Adipocyte (in vitro differentiated cells): ENCODE measurements at regions not wholly inside any gene's neighbourhood (a gene's known extent, or its start where the extent isn't known, plus 50 kb on each side); places are given as distances from the start of the nearest gene placed in this dataset.
"Not testable (repeated sequence)": the region's sequence is repeated elsewhere in the genome, so short reads cannot be mapped to it uniquely, and the experiment has no call there.

Source experiments
- DNase-seq: peaks from one replicate; pipeline ENCODE4 v3.0.0-alpha.2; 2015; ENCODE audit warnings: low read depth
- H3K27me3 ChIP-seq: replicated peaks from 2 replicates; pipeline ENCODE4 v1.7.0; 2013; ENCODE audit warnings: mild to moderate bottlenecking, low read length, moderate library complexity; ENCODE audit not compliant: control insufficient read depth, insufficient read depth
- H3K36me3 ChIP-seq: 2 replicates; pipeline ENCODE4 v1.7.0; 2013; ENCODE audit warnings: low read length, mild to moderate bottlenecking, moderate library complexity; ENCODE audit not compliant: control insufficient read depth, insufficient read depth, severe bottlenecking
- H3K4me1 ChIP-seq: 2 replicates; pipeline ENCODE4 v1.7.0; 2013; ENCODE audit warnings: mild to moderate bottlenecking, low read length, moderate library complexity; ENCODE audit not compliant: control insufficient read depth, insufficient read depth
- H3K4me3 ChIP-seq: 2 replicates; pipeline ENCODE4 v1.7.0; 2013; ENCODE audit warnings: mild to moderate bottlenecking, low read length, moderate library complexity
- H3K9ac ChIP-seq: 2 replicates; pipeline ENCODE4 v1.7.0; 2013; ENCODE audit warnings: mild to moderate bottlenecking, low read length, moderate library complexity
- H3K9me3 ChIP-seq: 2 replicates; pipeline ENCODE4 v1.7.0; 2013; ENCODE audit warnings: mild to moderate bottlenecking, low read length, moderate library complexity; ENCODE audit not compliant: control insufficient read depth

DNA sequence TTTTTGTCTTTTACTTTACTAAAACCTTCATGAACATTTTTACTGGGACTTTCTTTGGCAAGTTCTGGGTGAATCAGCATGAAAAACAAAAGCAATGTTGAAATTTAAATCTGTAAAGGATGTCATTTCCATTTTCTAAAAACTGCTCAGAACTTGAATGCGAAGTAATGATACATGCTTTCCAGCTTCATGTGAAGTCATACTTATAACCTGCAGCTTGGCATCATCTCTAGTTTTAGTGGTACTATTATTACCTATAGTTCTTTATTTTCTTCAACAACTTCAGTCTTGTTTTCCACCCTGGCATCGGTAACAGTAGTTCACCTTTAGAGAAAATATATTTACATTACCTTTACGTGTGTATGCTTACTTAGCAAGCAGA lies 421.4 kb upstream of the DIPK2B start:
- Histone ChIP-seq H3K4me1 (peaks cover 42% of the 10 kb centered on the region), H3K36me3 (no peaks in the 10 kb centered on the region), H3K27me3 (no peaks in the 10 kb centered on the region), H3K9ac (peak overlapping the region; percentile 72), H3K4me3 (peak overlapping the region; percentile 29), H3K9me3 (peaks cover 10% of the 10 kb centered on the region)
- no peak for DNase-seq

DNA sequence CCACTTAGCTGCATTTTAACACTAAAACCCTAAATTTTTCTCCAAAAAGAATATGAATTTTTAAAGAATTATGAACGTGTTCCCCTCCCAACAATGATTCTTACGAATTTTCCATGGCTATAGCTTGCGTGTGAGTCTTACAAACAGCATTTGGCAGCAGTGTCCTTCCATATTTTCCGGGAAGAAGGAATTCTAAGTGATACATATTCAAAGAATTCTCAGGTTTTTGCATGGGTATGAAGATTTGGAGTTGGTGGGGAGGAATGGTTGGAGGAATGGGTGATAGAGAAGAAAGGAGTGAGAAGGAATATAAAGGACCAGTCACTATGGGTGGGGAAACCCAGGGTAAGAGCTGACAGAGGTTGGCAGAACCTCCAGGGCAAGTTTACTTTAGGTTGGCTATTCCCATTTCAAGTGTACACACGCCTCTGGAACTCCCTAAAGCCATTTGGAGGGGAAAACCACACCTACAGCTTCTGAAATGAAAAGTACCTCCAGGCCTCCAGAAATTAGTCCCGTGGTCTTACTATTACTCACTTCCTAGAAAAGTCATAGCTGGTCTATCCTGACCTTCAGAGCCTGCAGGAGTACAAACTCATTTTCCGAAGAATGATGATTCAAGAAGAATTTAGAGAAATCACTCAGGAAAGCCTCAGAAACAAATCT lies 420.8 kb upstream of the DIPK2B start:
- DNase-seq = peak; percentile 52
- Histone ChIP-seq H3K36me3 (no peaks in the 10 kb centered on the region), H3K4me1 (peaks cover 42% of the 10 kb centered on the region), H3K9ac (peak overlapping the region; percentile 72), H3K4me3 (peak overlapping the region; percentile 29), H3K9me3 (peaks cover 10% of the 10 kb centered on the region), H3K27me3 (no peaks in the 10 kb centered on the region)

DNA sequence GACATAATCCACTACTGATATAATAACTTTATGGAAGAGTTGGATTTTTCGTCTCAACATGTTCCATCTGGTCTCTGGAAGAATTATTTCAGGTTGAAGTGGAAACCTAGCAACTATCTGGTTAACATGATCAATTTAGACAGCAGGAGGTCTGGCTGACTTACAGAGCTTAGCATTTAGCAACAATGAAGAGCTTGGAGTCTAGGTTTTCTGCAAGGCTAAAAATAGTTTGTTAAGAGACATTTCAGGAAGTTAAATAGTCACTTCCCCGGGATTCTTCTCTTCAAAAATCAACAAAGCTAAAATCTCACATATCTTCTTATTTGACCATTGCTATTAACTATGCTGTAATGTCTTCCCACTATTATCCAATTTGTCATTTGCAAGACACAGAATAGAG lies 418.6 kb upstream of the DIPK2B start:
- Histone ChIP-seq H3K27me3 (no peaks in the 10 kb centered on the region), H3K4me3 (no peak overlapping the region), H3K9me3 (peaks cover 10% of the 10 kb centered on the region), H3K9ac (peak overlapping the region; percentile 13), H3K4me1 (peaks cover 42% of the 10 kb centered on the region), H3K36me3 (no peaks in the 10 kb centered on the region)
- peak; percentile 32 for DNase-seq

DNA sequence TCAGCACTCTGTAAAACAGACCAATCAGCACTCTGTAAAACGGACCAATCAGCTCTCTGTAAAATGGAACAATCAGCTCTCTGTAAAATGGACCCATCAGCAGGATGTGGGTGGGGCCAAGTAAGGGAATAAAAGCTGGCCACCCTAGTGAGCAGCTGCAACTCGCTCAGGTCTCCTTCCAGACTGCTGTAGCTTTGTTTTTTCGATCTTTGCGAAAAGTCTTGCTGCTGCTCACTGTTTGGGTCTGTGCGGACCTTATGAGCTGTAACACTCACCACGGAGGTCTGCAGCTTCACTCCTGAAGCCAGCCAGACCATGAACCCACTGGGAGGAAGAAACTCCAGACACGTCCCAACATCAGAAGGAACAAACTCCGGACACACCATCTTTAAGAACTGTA lies 414.9 kb upstream of the DIPK2B start:
- H3K9me3 ChIP-seq = peaks cover 37% of the 10 kb centered on the region
- H3K9ac ChIP-seq, H3K4me3 ChIP-seq, DNase-seq, H3K4me1 ChIP-seq, H3K36me3 ChIP-seq, H3K27me3 ChIP-seq: not testable (repeated sequence)

DNA sequence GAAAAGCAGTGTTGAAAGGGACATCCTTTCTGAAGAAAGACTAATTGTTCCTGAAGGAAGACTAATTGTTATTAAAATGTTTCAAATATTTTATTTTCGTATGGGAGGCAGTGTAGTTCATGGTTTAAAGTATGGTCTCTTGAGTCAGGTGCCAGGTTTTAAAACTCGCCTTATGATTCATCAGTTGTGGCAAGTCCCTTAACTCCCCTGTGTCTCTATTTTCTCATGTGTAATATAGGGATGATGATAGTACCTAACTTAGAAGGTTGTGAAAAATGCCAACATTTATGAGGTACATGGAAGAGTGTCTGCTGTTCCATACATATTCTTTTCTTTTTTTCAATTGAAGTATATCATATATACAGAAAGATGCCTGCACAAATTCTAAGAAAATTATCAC lies 414.2 kb upstream of the DIPK2B start:
- H3K36me3 ChIP-seq = no peaks in the 10 kb centered on the region
- no peak overlapping the region for H3K4me3 ChIP-seq
- no peaks in the 10 kb centered on the region for H3K27me3 ChIP-seq
- H3K4me1 ChIP-seq = peaks cover 7% of the 10 kb centered on the region
- no peak overlapping the region for H3K9ac ChIP-seq
- peaks cover 41% of the 10 kb centered on the region for H3K9me3 ChIP-seq
- DNase-seq = no peak

DNA sequence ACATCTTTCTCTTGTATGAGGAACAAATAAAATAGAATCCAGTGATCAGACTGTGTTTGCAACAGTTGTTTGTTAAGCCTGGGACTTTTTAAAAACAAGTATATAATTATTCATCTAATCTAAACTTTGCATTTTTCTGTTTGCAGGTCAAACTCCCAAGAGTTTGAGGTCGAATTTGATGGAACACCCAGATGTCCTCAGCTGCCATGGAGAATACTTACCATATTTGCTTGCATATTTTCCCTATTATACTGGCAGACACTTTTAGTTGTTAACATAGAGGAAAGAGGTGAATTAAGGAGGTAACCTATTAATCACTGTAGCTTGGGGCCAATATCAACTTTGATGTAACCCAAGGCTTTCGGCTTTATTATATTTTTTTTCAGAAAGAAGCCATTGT lies 401.5 kb upstream of the DIPK2B start:
- peak; percentile 27 for DNase-seq
- Histone ChIP-seq H3K9me3 (peaks cover 12% of the 10 kb centered on the region), H3K36me3 (no peaks in the 10 kb centered on the region), H3K9ac (no peak overlapping the region), H3K4me1 (peaks cover 19% of the 10 kb centered on the region), H3K27me3 (peaks cover 1% of the 10 kb centered on the region), H3K4me3 (no peak overlapping the region)

DNA sequence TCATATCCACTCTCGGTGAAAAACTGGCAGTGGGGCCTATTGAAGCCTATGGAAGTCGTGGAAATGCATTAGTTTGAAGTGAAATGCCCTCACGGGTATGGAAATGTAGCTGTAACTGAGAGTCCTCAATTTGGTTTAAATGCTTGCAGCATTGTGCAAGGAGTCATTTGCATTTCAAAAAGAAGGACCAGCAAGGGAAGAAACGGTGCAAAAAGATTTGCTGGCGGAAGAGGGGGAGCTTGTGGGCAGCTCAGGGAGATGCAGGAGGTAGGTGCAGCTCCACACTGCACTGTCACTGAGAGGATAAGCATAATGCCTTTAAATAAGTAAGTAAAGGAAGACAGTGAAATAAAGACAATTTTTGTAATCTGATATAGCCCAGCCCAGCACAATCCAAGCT lies 400.4 kb upstream of the DIPK2B start:
- H3K36me3 ChIP-seq = no peaks in the 10 kb centered on the region
- H3K4me3 ChIP-seq = no peak overlapping the region
- H3K4me1 ChIP-seq = peaks cover 19% of the 10 kb centered on the region
- peaks cover 3% of the 10 kb centered on the region for H3K9me3 ChIP-seq
- peak overlapping the region; percentile 63 for H3K9ac ChIP-seq
- peaks cover 3% of the 10 kb centered on the region for H3K27me3 ChIP-seq
- no peak for DNase-seq

DNA sequence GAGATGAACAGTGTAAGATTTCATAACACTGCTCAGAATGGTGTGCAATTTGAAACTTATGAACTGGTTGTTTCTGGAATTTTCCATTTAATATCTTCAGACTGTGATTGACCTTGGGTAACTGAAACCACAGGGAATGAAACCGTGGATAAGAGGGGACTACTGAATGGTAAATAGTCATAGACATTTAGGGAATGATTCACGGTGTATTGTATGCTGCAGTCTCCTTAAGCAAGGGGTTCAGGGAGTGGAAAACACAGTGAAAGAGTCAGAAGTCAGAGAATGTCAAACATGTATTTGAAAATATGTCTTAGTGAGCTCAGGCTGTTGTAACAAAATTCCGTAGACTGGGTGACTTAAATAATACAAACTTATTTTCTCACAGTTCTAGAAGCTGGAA lies 398.2 kb upstream of the DIPK2B start:
- peaks cover 19% of the 10 kb centered on the region for H3K4me1 ChIP-seq

DNA sequence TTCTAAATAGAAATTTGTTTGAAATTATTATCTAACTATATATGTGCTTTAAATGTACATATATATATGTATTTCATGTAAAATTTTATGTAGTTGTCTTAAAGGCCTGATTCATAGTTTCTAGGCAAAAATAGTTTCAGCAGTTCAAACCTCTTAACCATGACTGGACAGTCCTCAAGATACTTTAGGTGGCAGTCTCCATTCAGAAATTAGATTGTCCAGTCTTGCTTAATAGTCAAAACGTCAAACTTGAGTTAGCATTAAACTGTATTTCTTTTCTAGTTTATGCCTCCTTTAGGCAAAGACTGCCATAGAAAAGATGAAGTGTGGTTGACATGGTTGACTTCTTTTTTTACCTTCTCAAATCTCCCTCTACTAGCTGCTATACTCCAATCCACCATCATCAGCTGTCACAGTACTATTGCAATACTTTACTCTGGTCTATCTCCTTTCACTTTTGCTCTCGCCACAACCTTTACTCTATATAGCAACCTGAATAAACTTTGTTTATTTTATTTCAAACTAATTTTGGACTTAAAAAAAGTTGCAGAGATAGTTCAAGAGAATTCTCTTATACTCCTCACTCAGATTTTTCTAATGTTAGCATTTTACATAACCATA lies 395.6 kb upstream of the DIPK2B start:
- Histone ChIP-seq H3K4me1 (peaks cover 8% of the 10 kb centered on the region), H3K36me3 (no peaks in the 10 kb centered on the region), H3K27me3 (peaks cover 3% of the 10 kb centered on the region), H3K4me3 (peak overlapping the region; percentile 53), H3K9ac (peak overlapping the region; percentile 16), H3K9me3 (no peaks in the 10 kb centered on the region)
- no peak for DNase-seq

More for the DNA sequence above, 398.2 kb upstream of the DIPK2B start:
- no peak overlapping the region for H3K4me3 ChIP-seq
- H3K27me3 ChIP-seq = peaks cover 3% of the 10 kb centered on the region
- H3K9ac ChIP-seq = no peak overlapping the region
- H3K36me3 ChIP-seq = no peaks in the 10 kb centered on the region
- DNase-seq = peak; percentile 75
- no peaks in the 10 kb centered on the region for H3K9me3 ChIP-seq

DNA sequence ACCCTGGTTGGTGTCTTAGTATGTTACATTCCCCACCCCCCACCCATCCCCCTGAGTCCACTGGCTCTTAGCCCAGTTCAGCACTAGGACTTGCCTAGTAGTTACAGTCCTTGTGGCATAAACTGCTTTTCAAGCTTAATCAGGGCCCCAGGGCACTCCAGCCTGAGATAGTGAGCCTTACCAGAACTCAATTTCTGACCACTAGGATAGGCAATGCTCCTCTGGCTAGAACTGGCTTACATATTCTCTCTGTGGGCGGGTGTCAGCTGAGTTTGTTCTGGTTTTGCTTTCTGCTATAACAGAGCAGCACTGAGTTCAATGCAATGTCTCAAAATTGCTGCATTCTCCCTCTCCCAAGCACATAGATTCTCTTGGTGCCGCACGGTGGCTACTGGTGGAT lies 391.4 kb upstream of the DIPK2B start:
- Histone ChIP-seq H3K9ac (no peak overlapping the region), H3K36me3 (no peaks in the 10 kb centered on the region), H3K9me3 (peaks cover 20% of the 10 kb centered on the region), H3K4me1 (no peaks in the 10 kb centered on the region), H3K4me3 (no peak overlapping the region), H3K27me3 (peaks cover 2% of the 10 kb centered on the region)
- no peak for DNase-seq

DNA sequence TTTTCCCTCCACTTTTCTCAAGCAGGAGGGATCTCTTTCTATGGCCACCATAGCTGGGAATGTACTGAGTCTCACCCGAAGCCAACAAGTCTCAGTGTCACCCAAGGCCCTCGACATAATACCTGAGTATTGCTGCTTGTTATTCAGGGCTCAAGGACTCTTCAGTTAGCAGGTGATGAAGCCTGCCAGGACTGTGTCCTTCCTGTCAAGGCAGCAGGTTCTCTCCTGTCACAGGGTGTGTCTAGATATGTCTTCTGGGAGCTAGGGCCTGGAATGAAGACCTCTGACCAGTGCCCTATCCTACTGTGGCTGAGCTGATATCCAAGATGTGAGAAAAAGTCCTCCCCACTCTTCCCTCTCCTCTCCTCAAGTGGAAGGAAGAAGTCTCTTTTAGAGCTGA lies 391.0 kb upstream of the DIPK2B start:
- no peak overlapping the region for H3K9ac ChIP-seq
- no peak for DNase-seq
- H3K27me3 ChIP-seq = no peaks in the 10 kb centered on the region
- no peak overlapping the region for H3K4me3 ChIP-seq
- no peaks in the 10 kb centered on the region for H3K36me3 ChIP-seq
- H3K9me3 ChIP-seq = peaks cover 22% of the 10 kb centered on the region
- H3K4me1 ChIP-seq = no peaks in the 10 kb centered on the region

DNA sequence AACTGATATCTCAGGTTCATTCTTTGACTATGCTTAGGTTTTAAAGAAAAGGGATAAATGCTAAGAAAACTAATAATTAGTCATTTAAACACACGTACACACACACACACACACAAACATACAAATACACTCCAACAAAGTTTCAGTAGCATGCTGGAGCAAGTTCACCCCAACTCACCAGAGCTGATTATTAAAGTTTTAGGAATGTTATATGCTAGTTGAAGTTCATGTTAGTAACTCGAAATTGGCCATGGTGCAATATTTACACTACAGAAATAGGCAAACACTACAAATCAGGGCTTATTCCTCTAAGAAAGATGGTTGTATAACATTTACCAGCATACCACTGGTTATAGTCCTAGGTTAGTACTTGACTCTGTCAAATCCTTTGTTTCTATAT lies 384.0 kb upstream of the DIPK2B start:
- Histone ChIP-seq H3K4me3 (no peak overlapping the region), H3K4me1 (no peaks in the 10 kb centered on the region), H3K9ac (no peak overlapping the region), H3K27me3 (no peaks in the 10 kb centered on the region), H3K9me3 (peaks cover 48% of the 10 kb centered on the region), H3K36me3 (no peaks in the 10 kb centered on the region)
- DNase-seq = no peak
